ENCODE measurements at regions not wholly inside any gene's neighbourhood (a gene's known extent, or its start where the extent isn't known, plus 50 kb on each side); places are given as distances from the start of the nearest gene placed in this dataset.

- peaks cover 0 to 7% of the 10 kb centered on the region in 2 donors for H3K9me3 ChIP-seq (replicated peaks in 1 of 2; ENCODE audit: control insufficient read depth in 2 of 2, insufficient read depth in 1 of 2, low read depth in 1 of 2, low read length in 2 of 2)
- H2BK120ac ChIP-seq (ENCODE audit: low read depth, low read length), result no peak overlapping the region
- no peak overlapping the region for H3K4me2 ChIP-seq (ENCODE audit: insufficient read depth, low read length, poor library complexity, severe bottlenecking)
- no peaks in the 10 kb centered on the region for H3K36me3 ChIP-seq (replicated peaks in 1 of 2; ENCODE audit: control insufficient read depth in 2 of 2, insufficient read depth in 2 of 2, low read length in 2 of 2)
- no peak overlapping the region for H2AFZ ChIP-seq (ENCODE audit: low read length)
- H3K27me3 ChIP-seq (ENCODE audit: control insufficient read depth in 3 of 3, insufficient read depth in 3 of 3, low read depth in 1 of 3, low read length in 3 of 3), result no peaks in the 10 kb centered on the region
- no peak overlapping the region for H3K14ac ChIP-seq (ENCODE audit: low read length)
- no peak overlapping the region for H2BK12ac ChIP-seq (ENCODE audit: low read length)
- no peak for DNase-seq (ENCODE audit: low spot score)
- no peaks in the 10 kb centered on the region for H3K4me1 ChIP-seq (ENCODE audit: control insufficient read depth in 2 of 2, insufficient read depth in 1 of 2, low read depth in 1 of 2, low read length in 2 of 2)
- H3K27ac ChIP-seq (replicated peaks; ENCODE audit: low read length), result no peak overlapping the region
- no peaks in the 10 kb centered on the region for H3K79me1 ChIP-seq (ENCODE audit: low read depth, low read length)
- no peak overlapping the region for H2BK15ac ChIP-seq (ENCODE audit: low read length)
- no peak overlapping the region for H2BK5ac ChIP-seq (ENCODE audit: low read length)
- no peak overlapping the region for H3K9ac ChIP-seq (ENCODE audit: low read depth, low read length, poor library complexity)
- H3K4me3 ChIP-seq (ENCODE audit: low read length in 2 of 2), result no peak overlapping the region
- WGBS, 2 donors (ENCODE audit: extremely low coverage in 2 of 2, insufficient read length in 2 of 2, insufficient replicate concordance in 1 of 2), result no CpG with 5 or more reads among the region's 1 CpG
- H3K4ac ChIP-seq (ENCODE audit: low read length), result no peak overlapping the region
- no peak overlapping the region for H2AK5ac ChIP-seq (ENCODE audit: low read depth, low read length)
- H4K91ac ChIP-seq (ENCODE audit: low read depth, low read length, poor library complexity), result no peak overlapping the region
- no peak overlapping the region for H3K23ac ChIP-seq (ENCODE audit: low read depth, low read length, poor library complexity)
- H3K18ac ChIP-seq (ENCODE audit: low read length), result no peak overlapping the region
- no peak overlapping the region for H4K8ac ChIP-seq (ENCODE audit: low read depth, low read length)
These were observed 221.2 kb upstream of the OTX2 start for GRCh38 chr14:57031474-57031873.

- Histone ChIP-seq H4K8ac (ENCODE audit: low read depth, low read length) (no peak overlapping the region), H3K79me1 (ENCODE audit: low read depth, low read length) (no peaks in the 10 kb centered on the region), H3K23ac (ENCODE audit: low read depth, low read length, poor library complexity) (no peak overlapping the region), H3K9me3 (replicated peaks in 1 of 2; ENCODE audit: control insufficient read depth in 2 of 2, insufficient read depth in 1 of 2, low read depth in 1 of 2, low read length in 2 of 2) (peaks cover 0 to 7% of the 10 kb centered on the region in 2 donors), H2AK5ac (ENCODE audit: low read depth, low read length) (no peak overlapping the region), H3K27ac (replicated peaks; ENCODE audit: low read length) (no peak overlapping the region), H2BK120ac (ENCODE audit: low read depth, low read length) (no peak overlapping the region), H3K36me3 (replicated peaks in 1 of 2; ENCODE audit: control insufficient read depth in 2 of 2, insufficient read depth in 2 of 2, low read length in 2 of 2) (no peaks in the 10 kb centered on the region), H4K91ac (ENCODE audit: low read depth, low read length, poor library complexity) (no peak overlapping the region), H3K4me1 (ENCODE audit: control insufficient read depth in 2 of 2, insufficient read depth in 1 of 2, low read depth in 1 of 2, low read length in 2 of 2) (no peaks in the 10 kb centered on the region), H3K4ac (ENCODE audit: low read length) (no peak overlapping the region), H3K4me3 (ENCODE audit: low read length in 2 of 2) (no peak overlapping the region), H3K14ac (ENCODE audit: low read length) (no peak overlapping the region), H3K18ac (ENCODE audit: low read length) (no peak overlapping the region), H2BK12ac (ENCODE audit: low read length) (no peak overlapping the region), H3K4me2 (ENCODE audit: insufficient read depth, low read length, poor library complexity, severe bottlenecking) (no peak overlapping the region), H3K9ac (ENCODE audit: low read depth, low read length, poor library complexity) (no peak overlapping the region), H2BK15ac (ENCODE audit: low read length) (no peak overlapping the region), H2AFZ (ENCODE audit: low read length) (no peak overlapping the region), H2BK5ac (ENCODE audit: low read length) (no peak overlapping the region), H3K27me3 (ENCODE audit: control insufficient read depth in 3 of 3, insufficient read depth in 3 of 3, low read depth in 1 of 3, low read length in 3 of 3) (no peaks in the 10 kb centered on the region)
- no peak for DNase-seq (ENCODE audit: low spot score)
- WGBS, 2 donors (ENCODE audit: extremely low coverage in 2 of 2, insufficient read length in 2 of 2, insufficient replicate concordance in 1 of 2), result no CpG with 5 or more reads among the region's 2 CpGs
These were observed 219.5 kb upstream of the OTX2 start for GRCh38 chr14:57029620-57030253.

GRCh38 chr14:57025456-57025855 lies 215.2 kb upstream of the OTX2 start:
- Histone ChIP-seq H2BK5ac (ENCODE audit: low read length) (no peak overlapping the region), H3K79me1 (ENCODE audit: low read depth, low read length) (no peaks in the 10 kb centered on the region), H4K91ac (ENCODE audit: low read depth, low read length, poor library complexity) (no peak overlapping the region), H3K4ac (ENCODE audit: low read length) (no peak overlapping the region), H3K9ac (ENCODE audit: low read depth, low read length, poor library complexity) (no peak overlapping the region), H2BK12ac (ENCODE audit: low read length) (no peak overlapping the region), H3K23ac (ENCODE audit: low read depth, low read length, poor library complexity) (no peak overlapping the region), H2AK5ac (ENCODE audit: low read depth, low read length) (no peak overlapping the region), H3K18ac (ENCODE audit: low read length) (no peak overlapping the region), H2AFZ (ENCODE audit: low read length) (no peak overlapping the region), H3K27ac (replicated peaks; ENCODE audit: low read length) (no peak overlapping the region), H3K27me3 (ENCODE audit: control insufficient read depth in 3 of 3, insufficient read depth in 3 of 3, low read depth in 1 of 3, low read length in 3 of 3) (no peaks in the 10 kb centered on the region), H3K9me3 (replicated peaks in 1 of 2; ENCODE audit: control insufficient read depth in 2 of 2, insufficient read depth in 1 of 2, low read depth in 1 of 2, low read length in 2 of 2) (no peaks in the 10 kb centered on the region), H2BK120ac (ENCODE audit: low read depth, low read length) (no peak overlapping the region), H3K36me3 (replicated peaks in 1 of 2; ENCODE audit: control insufficient read depth in 2 of 2, insufficient read depth in 2 of 2, low read length in 2 of 2) (no peaks in the 10 kb centered on the region), H2BK15ac (ENCODE audit: low read length) (no peak overlapping the region), H4K8ac (ENCODE audit: low read depth, low read length) (no peak overlapping the region), H3K4me3 (ENCODE audit: low read length in 2 of 2) (no peak overlapping the region), H3K4me1 (ENCODE audit: control insufficient read depth in 2 of 2, insufficient read depth in 1 of 2, low read depth in 1 of 2, low read length in 2 of 2) (no peaks in the 10 kb centered on the region), H3K4me2 (ENCODE audit: insufficient read depth, low read length, poor library complexity, severe bottlenecking) (no peak overlapping the region), H3K14ac (ENCODE audit: low read length) (no peak overlapping the region)
- DNase-seq (ENCODE audit: low spot score), result no peak

GRCh38 chr14:57022608-57023007 lies 212.3 kb upstream of the OTX2 start:
- no peak for DNase-seq (ENCODE audit: low spot score)
- H3K4me2 ChIP-seq (ENCODE audit: insufficient read depth, low read length, poor library complexity, severe bottlenecking), result no peak overlapping the region
- no peaks in the 10 kb centered on the region for H3K36me3 ChIP-seq (replicated peaks in 1 of 2; ENCODE audit: control insufficient read depth in 2 of 2, insufficient read depth in 2 of 2, low read length in 2 of 2)
- no peak overlapping the region for H3K27ac ChIP-seq (replicated peaks; ENCODE audit: low read length)
- H3K23ac ChIP-seq (ENCODE audit: low read depth, low read length, poor library complexity), result no peak overlapping the region
- H3K79me1 ChIP-seq (ENCODE audit: low read depth, low read length), result no peaks in the 10 kb centered on the region
- H3K9me3 ChIP-seq (replicated peaks in 1 of 2; ENCODE audit: control insufficient read depth in 2 of 2, insufficient read depth in 1 of 2, low read depth in 1 of 2, low read length in 2 of 2), result no peaks in the 10 kb centered on the region
- no peak overlapping the region for H2AFZ ChIP-seq (ENCODE audit: low read length)
- no CpG with 5 or more reads among the region's 6 CpGs for WGBS, 2 donors (ENCODE audit: extremely low coverage in 2 of 2, insufficient read length in 2 of 2, insufficient replicate concordance in 1 of 2)
- no peak overlapping the region for H3K4ac ChIP-seq (ENCODE audit: low read length)
- H4K8ac ChIP-seq (ENCODE audit: low read depth, low read length), result no peak overlapping the region
- H4K91ac ChIP-seq (ENCODE audit: low read depth, low read length, poor library complexity), result no peak overlapping the region
- H2BK15ac ChIP-seq (ENCODE audit: low read length), result no peak overlapping the region
- H3K27me3 ChIP-seq (ENCODE audit: control insufficient read depth in 3 of 3, insufficient read depth in 3 of 3, low read depth in 1 of 3, low read length in 3 of 3), result no peaks in the 10 kb centered on the region
- H3K9ac ChIP-seq (ENCODE audit: low read depth, low read length, poor library complexity), result no peak overlapping the region
- no peak overlapping the region for H3K4me3 ChIP-seq (ENCODE audit: low read length in 2 of 2)
- no peak overlapping the region for H2BK5ac ChIP-seq (ENCODE audit: low read length)
- no peaks in the 10 kb centered on the region for H3K4me1 ChIP-seq (ENCODE audit: control insufficient read depth in 2 of 2, insufficient read depth in 1 of 2, low read depth in 1 of 2, low read length in 2 of 2)
- H3K18ac ChIP-seq (ENCODE audit: low read length), result no peak overlapping the region
- no peak overlapping the region for H2BK120ac ChIP-seq (ENCODE audit: low read depth, low read length)
- no peak overlapping the region for H2AK5ac ChIP-seq (ENCODE audit: low read depth, low read length)
- H2BK12ac ChIP-seq (ENCODE audit: low read length), result no peak overlapping the region
- no peak overlapping the region for H3K14ac ChIP-seq (ENCODE audit: low read length)
